ENCODE measurements at regions not wholly inside any gene's neighbourhood (a gene's known extent, or its start where the extent isn't known, plus 50 kb on each side); places are given as distances from the start of the nearest gene placed in this dataset.

DNA sequence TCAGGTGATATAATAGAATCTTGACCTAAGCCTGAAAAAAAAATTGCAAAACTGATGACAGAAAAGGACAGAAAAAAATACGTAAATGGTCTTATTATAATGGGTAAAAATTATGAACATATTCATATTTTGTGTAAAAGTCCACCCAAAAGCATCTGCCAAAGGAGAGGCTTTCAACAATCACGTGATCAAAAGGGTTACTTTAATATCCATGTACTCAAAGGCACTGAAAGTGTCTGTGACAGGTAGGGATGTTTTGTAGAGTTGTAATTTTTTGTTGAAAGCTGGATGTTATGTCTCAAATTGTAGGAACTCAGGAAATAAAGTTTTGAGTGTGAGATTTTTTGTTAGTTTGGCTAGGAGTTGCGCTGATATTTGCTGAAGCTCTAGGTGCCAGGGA, 144.8 kb upstream of the GALNTL6 start:
- no peak overlapping the region for H3K4me2 ChIP-seq (ENCODE audit: low read length)
- POLR2A ChIA-PET: no interaction called here
- no peak overlapping the region for H3K9ac ChIP-seq (ENCODE audit: low read length)
- H3K9me3 ChIP-seq (ENCODE audit: control insufficient read depth in 1 of 2, insufficient read depth in 1 of 2, low read depth in 1 of 2, low read length in 2 of 2): no peaks in the 10 kb centered on the region
- intact Hi-C loops (cut with micrococcal nuclease): no loop called here
- no peaks in the 10 kb centered on the region for H3K79me2 ChIP-seq (ENCODE audit: insufficient read depth, low read length)
- no peak for DNase-seq (ENCODE audit: low read depth, low spot score)
- no peaks in the 10 kb centered on the region for H3K27me3 ChIP-seq (ENCODE audit: insufficient read depth, low read length)
- no peaks in the 10 kb centered on the region for H3K9me2 ChIP-seq (ENCODE audit: insufficient read depth)
- H2AFZ ChIP-seq (ENCODE audit: low read depth, low read length, poor library complexity, severe bottlenecking): no peak overlapping the region
- RAD21 ChIA-PET (ENCODE audit: low non-redundant PET in 1 of 2, low total read pairs in 2 of 2, uncharacterized antibody in 2 of 2, unreplicated experiment in 2 of 2): no interaction called here
- no peaks in the 10 kb centered on the region for H4K20me1 ChIP-seq (ENCODE audit: insufficient read depth)
- no peak for ATAC-seq
- BruUV-seq (replicated peaks): no TSS peak
- H3K27ac ChIP-seq (ENCODE audit: low read depth, low read length): no peak overlapping the region
- TF ChIP-seq, protein P1, sequence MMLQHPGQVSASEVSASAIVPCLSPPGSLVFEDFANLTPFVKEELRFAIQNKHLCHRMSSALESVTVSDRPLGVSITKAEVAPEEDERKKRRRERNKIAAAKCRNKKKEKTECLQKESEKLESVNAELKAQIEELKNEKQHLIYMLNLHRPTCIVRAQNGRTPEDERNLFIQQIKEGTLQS (IDR thresholded peaks at IDR 0.05): no peak
- no peak for TF ChIP-seq CEBPB (IDR thresholded peaks at IDR 0.05; ENCODE audit: low read depth)
- TF ChIP-seq REST (IDR thresholded peaks at IDR 0.05; ENCODE audit: low read depth): no peak
- no peak for TF ChIP-seq ZNF274 (IDR thresholded peaks at IDR 0.05; ENCODE audit: low read depth, low read length)
- no peak for TF ChIP-seq YY1 (IDR thresholded peaks at IDR 0.05; ENCODE audit: extremely low read depth, insufficient replicate concordance, low read depth, low read length)
- TF ChIP-seq SRF (IDR thresholded peaks at IDR 0.05; ENCODE audit: low read depth): no peak
- no peak for TF ChIP-seq ZBTB33 (IDR thresholded peaks at IDR 0.05; ENCODE audit: extremely low read depth, insufficient replicate concordance, low read length)
- TF ChIP-seq RAD21 (IDR thresholded peaks at IDR 0.05; ENCODE audit: low read depth): no peak
- TF ChIP-seq, protein P2, sequence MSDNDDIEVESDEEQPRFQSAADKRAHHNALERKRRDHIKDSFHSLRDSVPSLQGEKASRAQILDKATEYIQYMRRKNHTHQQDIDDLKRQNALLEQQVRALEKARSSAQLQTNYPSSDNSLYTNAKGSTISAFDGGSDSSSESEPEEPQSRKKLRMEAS (IDR thresholded peaks at IDR 0.05): no peak
- TF ChIP-seq ELF1 (IDR thresholded peaks at IDR 0.05; ENCODE audit: borderline replicate concordance, low read depth): no peak
- TF ChIP-seq CBX3 (IDR thresholded peaks at IDR 0.05; ENCODE audit: low read depth): no peak
- no peak for TF ChIP-seq POLR2AphosphoS5 (IDR thresholded peaks at IDR 0.05; ENCODE audit: low read depth, low read length)
- no peak for TF ChIP-seq FOSL1 (IDR thresholded peaks at IDR 0.05; ENCODE audit: low read depth)
- H3K36me3 ChIP-seq (ENCODE audit: control insufficient read depth in 1 of 2, insufficient read depth in 2 of 2, low read length in 2 of 2): no peaks in the 10 kb centered on the region
- CTCF ChIA-PET: no interaction called here
- no peaks in the 10 kb centered on the region for H3K4me1 ChIP-seq (ENCODE audit: control insufficient read depth in 1 of 2, insufficient read depth in 2 of 2, low read length in 2 of 2)
- H3K4me3 ChIP-seq (replicated peaks in 1 of 2; ENCODE audit: low read depth in 1 of 2, low read length in 2 of 2): no peak overlapping the region
